GM19328 (cell line): ENCODE measurements at regions not wholly inside any gene's neighbourhood (a gene's known extent, or its start where the extent isn't known, plus 50 kb on each side); places are given as distances from the start of the nearest gene placed in this dataset.

Experiments
- ATAC-seq: cut with Tn5 transposase; IDR thresholded peaks from one replicate; pipeline ENCODE4 v1.9.1; 2021; ENCODE audit warnings: mild to moderate bottlenecking, moderate library complexity; ENCODE audit not compliant: unreplicated experiment

- no peak for ATAC-seq
Measured at GRCh38 chr21:43333298-43334062, 93.5 kb downstream of the SIK1 start.

DNA sequence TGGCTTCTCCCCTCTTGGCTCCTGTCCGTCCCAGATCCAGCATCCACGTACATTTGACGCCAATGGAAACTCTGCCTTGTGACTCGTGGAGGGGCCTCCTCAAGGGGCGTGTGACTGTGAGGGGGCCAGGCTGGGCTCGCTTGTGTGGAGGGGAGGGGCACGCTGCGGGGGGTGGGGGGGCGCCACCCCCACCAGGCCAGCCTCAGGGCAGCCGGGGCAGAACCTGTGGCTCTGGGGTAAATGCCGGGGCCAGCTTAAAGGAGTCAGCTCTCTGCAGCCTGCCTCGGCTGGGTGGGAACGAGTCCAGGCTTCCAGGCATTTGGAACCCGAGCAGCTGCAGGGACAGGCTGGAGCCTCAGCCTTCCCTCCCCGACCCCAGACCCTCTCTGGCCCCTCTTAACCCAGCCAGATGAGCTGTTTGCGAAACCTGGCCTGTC is 94.1 kb downstream of the SIK1 start:
- no peak for ATAC-seq

GRCh38 chr21:43331962-43332828 is 94.7 kb downstream of the SIK1 start:
- ATAC-seq = no peak

GRCh38 chr21:43331111-43331961 is 95.6 kb downstream of the SIK1 start:
- ATAC-seq = no peak

DNA sequence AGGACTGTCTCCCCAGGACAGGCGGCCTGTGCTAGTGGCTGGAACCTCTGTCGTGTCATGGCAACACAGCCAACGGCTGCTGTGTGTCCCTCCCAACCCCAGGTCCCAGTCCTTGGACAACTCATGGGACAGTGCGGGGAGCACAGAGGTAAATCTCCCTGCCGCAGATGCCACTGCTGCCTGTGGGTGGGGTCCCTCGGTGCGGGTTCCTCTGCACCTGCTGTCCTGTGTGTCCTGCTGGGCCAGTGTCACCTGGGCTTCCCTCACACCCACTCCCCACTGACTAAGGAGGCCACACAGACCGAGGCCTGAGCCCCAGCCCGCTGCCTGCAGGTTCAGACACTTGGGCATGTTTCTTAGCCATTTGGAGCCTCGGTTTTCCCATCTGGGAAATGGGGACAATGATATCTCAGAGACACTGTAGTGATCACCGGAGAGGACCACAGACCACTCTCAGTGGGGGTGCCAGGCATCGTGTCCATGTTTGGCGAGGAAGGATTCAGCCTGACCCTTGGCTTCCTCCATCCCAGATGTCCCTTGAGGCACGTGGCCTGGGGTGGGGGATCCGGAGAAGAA is 96.5 kb downstream of the SIK1 start:
- ATAC-seq = no peak

GRCh38 chr21:43329711-43330269 is 97.1 kb downstream of the SIK1 start:
- no peak for ATAC-seq

DNA sequence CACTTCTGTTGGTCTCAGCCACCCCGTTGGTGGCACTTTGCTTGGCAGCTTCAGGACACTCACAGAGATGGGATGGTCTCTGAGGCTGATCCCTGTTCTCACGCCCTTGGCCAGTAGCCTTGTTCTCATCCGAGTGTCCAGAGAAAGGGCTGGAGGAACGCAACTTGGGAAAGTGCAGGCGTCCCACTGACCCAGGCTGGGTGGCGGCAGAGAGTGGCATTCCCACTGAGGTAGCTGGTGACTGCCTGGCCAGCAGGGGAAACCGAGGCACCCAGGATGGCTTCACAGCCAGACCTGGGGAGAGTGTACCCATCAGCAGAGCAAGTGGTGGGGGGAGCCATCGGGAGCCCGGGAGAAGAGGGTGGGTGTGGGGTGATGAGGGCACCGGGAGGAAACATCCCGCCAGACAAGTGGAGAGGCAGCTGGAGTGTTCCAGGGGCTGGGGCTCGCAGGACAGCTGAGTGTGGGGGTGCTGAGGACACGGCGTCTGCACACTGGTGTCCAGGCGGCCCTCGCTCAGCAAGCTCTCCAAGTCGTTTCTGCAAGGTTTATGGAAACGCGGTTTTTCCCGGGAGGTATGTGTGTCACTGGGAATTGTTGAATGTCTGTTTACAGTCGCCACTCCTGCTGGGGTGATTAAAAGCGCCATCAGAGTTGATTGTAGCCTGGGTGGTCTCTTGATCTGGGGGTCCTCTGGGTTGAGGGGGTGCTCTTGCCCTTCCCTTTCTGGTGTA is 97.8 kb downstream of the SIK1 start:
- no peak for ATAC-seq

DNA sequence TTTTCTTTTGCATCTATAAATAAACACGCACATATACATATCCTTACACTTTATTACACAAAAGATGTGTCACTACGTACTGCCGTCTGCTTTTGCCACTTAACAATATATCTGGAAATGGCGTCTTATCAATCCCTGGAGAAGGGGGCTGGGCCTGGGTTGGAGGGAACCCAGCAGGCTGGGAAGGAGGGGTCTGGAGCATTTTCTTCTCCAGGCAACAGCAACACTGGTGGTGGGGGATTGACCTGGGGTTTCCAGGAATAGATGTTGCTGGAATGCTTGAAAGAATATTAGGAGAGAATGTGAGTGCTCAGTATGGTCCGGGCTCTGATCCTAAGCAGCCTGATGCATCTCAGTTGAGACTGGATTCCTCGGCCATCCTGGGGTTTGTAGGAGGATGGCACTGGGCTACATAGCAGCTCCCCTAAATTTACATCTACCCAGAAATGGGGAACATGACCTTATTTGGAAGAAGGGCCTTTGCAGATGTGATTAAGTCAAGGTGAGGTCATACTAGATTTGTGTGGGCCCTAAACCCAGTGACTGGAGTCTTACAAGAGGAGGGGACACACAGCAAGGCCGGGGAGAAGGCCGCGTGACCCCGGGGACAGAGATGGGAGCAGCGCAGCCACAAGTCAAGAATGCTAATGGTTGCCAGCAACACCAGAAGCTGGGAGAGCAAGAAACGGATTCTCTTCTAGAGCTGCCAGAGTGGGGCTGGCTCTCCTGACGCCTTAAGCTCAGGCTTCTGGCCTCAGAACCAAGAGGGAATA is 98.6 kb downstream of the SIK1 start:
- no peak for ATAC-seq

DNA sequence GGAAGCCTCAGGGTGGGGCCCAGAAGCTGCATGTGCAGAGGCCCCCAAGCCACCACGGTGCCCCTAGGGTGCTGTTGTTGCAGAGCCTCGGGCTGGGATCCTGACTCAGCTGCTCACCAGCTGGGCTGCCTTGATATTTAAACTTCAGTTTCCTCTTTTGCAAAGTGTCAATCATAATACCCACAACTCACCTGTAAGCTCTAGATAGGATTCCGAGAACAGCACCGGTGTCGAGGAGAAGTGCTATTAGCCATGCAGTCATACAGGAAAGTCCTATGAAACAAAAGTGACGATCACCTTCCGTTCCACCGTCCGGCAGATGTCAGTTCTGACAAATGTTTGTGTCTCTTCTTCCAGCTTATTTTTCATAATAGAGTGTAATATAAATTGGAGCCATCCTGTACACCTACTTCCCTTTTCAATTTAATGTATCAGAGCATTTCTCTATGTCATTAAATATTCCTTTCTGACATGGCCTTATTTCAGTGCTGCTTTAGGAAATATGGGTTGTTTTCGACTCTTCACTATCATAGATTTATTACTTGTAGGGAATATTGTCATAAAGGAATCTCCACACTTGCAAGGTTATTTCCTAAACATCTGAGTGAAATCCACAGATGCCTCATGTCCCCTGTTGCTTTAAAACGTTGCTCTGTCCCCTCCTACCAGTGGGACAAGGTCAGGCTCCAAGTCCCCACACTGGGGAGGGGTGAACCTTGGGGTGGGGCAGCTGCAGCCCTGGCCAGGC is 100.8 kb downstream of the SIK1 start:
- no peak for ATAC-seq

GRCh38 chr21:43325036-43325435 is 101.9 kb downstream of the SIK1 start:
- no peak for ATAC-seq

DNA sequence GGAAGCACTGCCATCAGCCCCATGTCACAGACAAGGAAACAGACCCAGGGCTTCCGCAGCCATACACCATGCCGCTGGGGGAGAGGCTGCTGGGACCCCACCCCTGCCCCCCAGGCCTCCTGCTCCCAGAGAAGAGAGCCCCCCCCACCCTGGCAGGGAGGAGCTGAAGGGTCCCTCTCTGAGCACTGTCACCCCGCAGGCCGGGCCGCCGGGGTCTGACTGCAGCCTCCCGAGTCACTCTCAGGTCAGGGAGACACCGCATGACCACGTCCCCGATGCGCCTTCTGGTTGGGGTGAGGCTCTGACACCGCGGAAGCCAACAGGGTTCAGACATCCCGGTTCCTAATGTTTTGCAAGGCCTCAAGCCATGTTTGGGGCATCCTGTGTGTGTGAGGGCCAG is 102.3 kb downstream of the SIK1 start:
- ATAC-seq = no peak

GRCh38 chr21:43323244-43324005 is 103.5 kb downstream of the SIK1 start:
- ATAC-seq = no peak

DNA sequence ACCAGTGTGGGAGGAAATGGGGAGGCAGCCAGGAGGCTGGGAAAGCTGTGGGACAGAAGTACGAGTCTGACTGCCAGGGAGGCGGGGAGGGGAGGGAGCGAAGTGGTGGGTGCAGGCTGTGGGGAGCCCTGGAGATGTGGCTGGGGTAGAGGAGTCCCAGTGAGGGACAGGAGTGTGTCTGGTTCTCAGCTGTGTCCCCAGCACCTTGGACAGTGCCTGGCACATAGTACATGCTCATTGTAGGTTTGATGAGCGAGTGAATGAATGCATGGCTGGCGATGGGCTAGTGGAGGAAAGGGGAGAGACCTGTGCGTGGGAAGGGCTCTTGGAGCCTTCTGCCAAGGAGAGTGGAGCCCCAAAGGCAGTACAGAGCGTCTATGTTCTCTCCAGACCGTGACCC is 104.1 kb downstream of the SIK1 start:
- no peak for ATAC-seq

DNA sequence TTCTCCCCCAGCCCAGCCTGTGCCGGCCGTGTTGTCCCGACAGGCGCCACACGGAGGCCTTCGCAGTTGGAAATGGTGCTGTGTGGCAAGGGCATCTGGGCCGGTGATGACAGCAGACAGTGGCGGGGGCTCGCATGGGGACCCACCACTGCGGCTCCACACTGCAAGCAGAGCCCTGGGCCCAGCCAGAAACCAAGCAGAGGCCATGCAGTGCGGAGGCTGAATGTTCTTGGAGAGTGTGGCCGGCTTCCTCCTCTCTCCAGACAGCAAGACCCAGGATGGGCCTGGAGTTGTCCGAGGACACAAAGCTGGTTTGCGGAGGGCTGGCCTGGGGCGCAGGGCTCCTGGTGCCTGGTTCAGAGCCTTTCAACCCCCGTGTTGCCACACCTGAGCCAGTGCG is 104.6 kb downstream of the SIK1 start:
- ATAC-seq = no peak

DNA sequence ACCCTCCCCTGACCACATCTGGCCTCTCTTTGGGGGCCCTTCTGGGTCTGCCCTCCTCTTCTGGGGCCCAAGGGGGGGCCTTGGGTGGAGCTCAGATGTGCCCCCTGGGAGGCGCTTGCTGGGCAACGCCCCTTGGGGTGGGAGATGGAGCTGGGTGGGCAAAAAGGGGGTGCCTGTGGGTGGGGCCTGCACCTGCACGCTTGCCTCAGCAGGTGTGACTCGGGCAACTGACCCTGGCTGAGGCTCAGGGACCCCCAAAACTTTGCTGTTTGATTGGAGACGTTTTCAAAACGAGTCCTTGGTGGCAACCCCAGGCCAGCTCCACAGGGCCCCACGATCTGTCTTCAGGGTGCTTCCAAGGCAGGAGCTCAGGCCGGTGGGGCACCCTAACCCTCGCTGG is 105.3 kb downstream of the SIK1 start:
- no peak for ATAC-seq

DNA sequence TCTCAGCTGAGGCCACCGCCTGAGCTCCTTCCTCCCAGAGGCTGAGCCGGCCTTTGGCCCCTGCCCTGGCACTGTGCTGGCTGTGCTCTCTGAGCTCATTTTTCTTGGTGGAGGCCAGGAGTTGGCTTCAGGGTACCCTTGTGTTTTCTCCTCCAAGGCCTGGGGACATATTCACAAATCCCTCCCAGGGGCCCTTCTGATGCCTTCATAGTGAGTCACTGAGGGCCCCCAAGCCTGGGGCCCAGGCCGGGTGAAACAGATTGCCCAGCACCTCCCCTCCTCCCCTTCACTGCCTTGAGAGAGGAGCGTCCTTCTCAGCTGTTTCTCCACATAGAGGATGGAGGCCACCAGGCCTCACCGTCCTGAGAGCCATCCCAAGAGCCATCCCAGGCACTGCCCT is 105.8 kb downstream of the SIK1 start:
- ATAC-seq = no peak

- ATAC-seq = no peak
Measured at GRCh38 chr21:43320526-43320925, 106.4 kb downstream of the SIK1 start.
